ENCODE measurements at regions not wholly inside any gene's neighbourhood (a gene's known extent, or its start where the extent isn't known, plus 50 kb on each side); places are given as distances from the start of the nearest gene placed in this dataset.

DNA sequence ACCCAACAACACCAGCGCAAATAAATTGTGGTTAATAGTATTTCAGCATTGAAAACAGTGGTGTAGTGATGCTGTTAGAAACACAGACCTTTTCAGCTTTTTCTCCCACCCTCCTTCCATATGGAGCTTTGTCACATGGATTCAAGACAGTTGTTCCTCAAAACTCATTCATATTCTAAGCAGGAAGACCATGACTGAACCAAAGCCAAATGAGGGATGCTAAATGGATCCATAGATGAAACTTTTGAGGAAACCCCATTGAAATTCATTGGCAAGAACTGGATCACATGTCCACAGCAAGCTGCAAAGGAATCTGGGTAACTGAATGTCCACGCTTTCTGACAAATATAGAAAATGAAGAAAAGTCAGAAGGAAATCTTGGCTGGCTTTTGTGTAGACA is 615.1 kb upstream of the NETO1 start:
- no peak for TF ChIP-seq CTCF (conservative IDR thresholded peaks at IDR 0.05)
- no peaks in the 10 kb centered on the region for H3K4me1 Mint-ChIP-seq (ENCODE audit: unreplicated experiment)
- H3K27ac Mint-ChIP-seq, result no peak overlapping the region
- DNase-seq (ENCODE audit: extremely low spot score, unreplicated experiment), result no peak
- H3K9me3 Mint-ChIP-seq, result no peaks in the 10 kb centered on the region
- no peaks in the 10 kb centered on the region for H3K27me3 Mint-ChIP-seq
- no peaks in the 10 kb centered on the region for H3K36me3 Mint-ChIP-seq
- H3K4me3 Mint-ChIP-seq, result no peak overlapping the region

DNA sequence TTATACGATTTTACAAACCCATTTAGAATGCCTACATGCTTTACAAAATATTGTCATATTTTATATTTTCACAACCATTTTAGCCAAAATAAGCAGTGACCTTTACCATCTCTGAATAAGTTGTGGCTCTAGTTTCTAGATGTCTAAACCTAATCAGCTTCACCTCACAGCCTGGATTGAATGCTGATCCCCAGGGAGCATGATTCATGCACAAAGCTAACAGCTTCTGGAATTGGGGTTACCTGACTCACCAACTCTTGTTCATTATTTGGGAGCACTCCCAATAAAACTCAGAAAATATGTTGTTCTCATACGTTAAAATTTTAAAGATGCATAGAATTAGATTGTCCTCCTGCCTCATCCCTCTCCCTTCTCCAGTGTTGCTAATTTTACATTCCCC is 611.7 kb upstream of the NETO1 start:
- Mint-ChIP-seq H3K36me3 (no peaks in the 10 kb centered on the region), H3K27me3 (no peaks in the 10 kb centered on the region), H3K4me1 (ENCODE audit: unreplicated experiment) (no peaks in the 10 kb centered on the region), H3K27ac (no peak overlapping the region), H3K4me3 (no peak overlapping the region), H3K9me3 (no peaks in the 10 kb centered on the region)
- no peak for DNase-seq (ENCODE audit: extremely low spot score, unreplicated experiment)
- no peak for TF ChIP-seq CTCF (conservative IDR thresholded peaks at IDR 0.05)

DNA sequence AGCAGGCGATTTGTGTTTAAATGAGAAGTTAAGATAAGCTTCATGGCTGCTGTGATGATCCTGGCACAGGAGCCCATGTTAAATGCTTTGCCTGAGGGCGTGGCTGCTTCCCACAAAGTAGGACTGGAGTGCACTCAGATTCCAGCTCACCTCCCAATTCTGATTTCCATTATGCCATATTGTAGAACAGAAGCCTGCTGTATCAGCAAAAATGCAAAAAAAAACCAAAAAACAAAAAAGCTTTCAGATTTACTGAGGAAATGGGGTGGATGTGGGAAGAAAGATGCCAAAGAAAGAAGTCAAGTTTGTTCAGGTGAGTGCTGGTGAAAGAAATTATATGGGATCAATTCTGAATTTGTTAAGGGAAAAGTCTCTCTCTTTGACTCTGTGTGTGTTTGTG is 610.4 kb upstream of the NETO1 start:
- Mint-ChIP-seq H3K27ac (no peak overlapping the region), H3K9me3 (no peaks in the 10 kb centered on the region), H3K36me3 (no peaks in the 10 kb centered on the region), H3K4me3 (no peak overlapping the region), H3K4me1 (ENCODE audit: unreplicated experiment) (no peaks in the 10 kb centered on the region), H3K27me3 (no peaks in the 10 kb centered on the region)
- TF ChIP-seq CTCF (conservative IDR thresholded peaks at IDR 0.05), result no peak
- no peak for DNase-seq (ENCODE audit: extremely low spot score, unreplicated experiment)

- Mint-ChIP-seq H3K9me3 (no peaks in the 10 kb centered on the region), H3K4me3 (no peak overlapping the region)
These were observed 608.2 kb upstream of the NETO1 start for GRCh38 chr18:73476031-73476430.

DNA sequence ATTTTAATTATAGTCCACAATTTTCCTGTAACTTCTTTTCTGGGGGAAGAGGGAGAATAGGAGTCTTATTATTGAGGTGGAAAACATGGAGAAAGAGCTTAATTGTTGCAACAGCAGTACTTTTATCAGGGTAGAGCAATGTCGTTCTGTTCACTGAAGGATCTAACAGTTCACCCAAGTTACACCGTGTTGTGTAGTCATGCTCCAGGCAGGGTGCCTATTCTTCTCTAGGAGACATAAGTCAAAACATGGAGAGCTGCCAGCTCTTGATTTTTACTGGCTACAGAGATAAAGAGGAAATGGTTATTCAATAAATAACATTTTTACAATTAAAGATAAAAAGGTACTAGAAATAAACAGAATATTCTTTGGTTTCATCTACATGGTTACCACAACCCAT is 594.3 kb upstream of the NETO1 start:
- no peak for TF ChIP-seq CTCF (conservative IDR thresholded peaks at IDR 0.05)
- no peak overlapping the region for H3K4me3 Mint-ChIP-seq
- peaks cover 8% of the 10 kb centered on the region for H3K4me1 Mint-ChIP-seq (ENCODE audit: unreplicated experiment)
- H3K9me3 Mint-ChIP-seq, result no peaks in the 10 kb centered on the region
- H3K27ac Mint-ChIP-seq, result no peak overlapping the region
- no peaks in the 10 kb centered on the region for H3K27me3 Mint-ChIP-seq
- no peaks in the 10 kb centered on the region for H3K36me3 Mint-ChIP-seq
- DNase-seq (ENCODE audit: extremely low spot score, unreplicated experiment), result no peak

More at GRCh38 chr18:73476031-73476430, 608.2 kb upstream of the NETO1 start:
- H3K27me3 Mint-ChIP-seq, result no peaks in the 10 kb centered on the region
- H3K27ac Mint-ChIP-seq, result no peak overlapping the region
- H3K4me1 Mint-ChIP-seq (ENCODE audit: unreplicated experiment), result no peaks in the 10 kb centered on the region
- no peaks in the 10 kb centered on the region for H3K36me3 Mint-ChIP-seq
- DNase-seq (ENCODE audit: extremely low spot score, unreplicated experiment), result no peak
- TF ChIP-seq CTCF (conservative IDR thresholded peaks at IDR 0.05), result no peak

GRCh38 chr18:73461780-73462059 is 593.9 kb upstream of the NETO1 start:
- H3K36me3 Mint-ChIP-seq, result no peaks in the 10 kb centered on the region
- H3K27me3 Mint-ChIP-seq, result no peaks in the 10 kb centered on the region
- no peak for TF ChIP-seq CTCF (conservative IDR thresholded peaks at IDR 0.05)
- no peak overlapping the region for H3K4me3 Mint-ChIP-seq
- H3K4me1 Mint-ChIP-seq (ENCODE audit: unreplicated experiment), result peaks cover 8% of the 10 kb centered on the region
- no peak for DNase-seq (ENCODE audit: extremely low spot score, unreplicated experiment)
- no peaks in the 10 kb centered on the region for H3K9me3 Mint-ChIP-seq
- H3K27ac Mint-ChIP-seq, result no peak overlapping the region

Data from type B pancreatic cell (in vitro differentiated cells).